Naive thymus-derived CD4-positive, alpha-beta T cell (primary cell): ENCODE measurements at regions not wholly inside any gene's neighbourhood (a gene's known extent, or its start where the extent isn't known, plus 50 kb on each side); places are given as distances from the start of the nearest gene placed in this dataset.
"Not testable (repeated sequence)": the region's sequence is repeated elsewhere in the genome, so short reads cannot be mapped to it uniquely, and the experiment has no call there.

Experiments used
- ATAC-seq: fragments of 150-1000 bp; cut with Tn5 transposase; 2 replicates; pipeline ENCODE4 v1.10.0; 2021; ENCODE audit warnings: mild to moderate bottlenecking, moderate library complexity
- CTCF ChIA-PET: fragments of 350-600 bp; sonication (Branson Sonifier 250); formaldehyde crosslinking; loops from one replicate; lab custom pipeline; 2021; ENCODE audit warnings: antibody characterized with exemption; lab: Charles Lee
- POLR2A ChIA-PET: fragments of 350-600 bp; sonication (Branson Sonifier 250); formaldehyde crosslinking; loops from one replicate; lab custom pipeline; 2021; ENCODE audit warnings: antibody characterized with exemption, inconsistent platforms; lab: Charles Lee
- DNase-seq, 9 donors: peaks; one replicate each; pipeline versions ENCODE4 v3.0.0 to v3.0.0-alpha.2; 2020 to 2022; ENCODE audit warnings: mixed read lengths in 1 of 9
- H3K27ac ChIP-seq: one replicate; pipeline ENCODE4 v1.7.0; 2013; ENCODE audit warnings: mild to moderate bottlenecking, low read depth, low read length, moderate library complexity
- H3K27me3 ChIP-seq, 2 donors: one replicate each; pipeline ENCODE4 v1.7.0; 2013; ENCODE audit warnings: low read length in 2 of 2, mild to moderate bottlenecking in 2 of 2, moderate library complexity in 2 of 2; ENCODE audit not compliant: control insufficient read depth in 2 of 2, insufficient read depth in 2 of 2
- H3K36me3 ChIP-seq, 3 experiments: 1 replicate in 2 of 3; 2 replicates in 1 of 3; pipeline ENCODE4 v1.7.0; 2013; ENCODE audit warnings: low read length in 3 of 3, mild to moderate bottlenecking in 3 of 3, moderate library complexity in 1 of 3; ENCODE audit not compliant: insufficient read depth in 3 of 3, control insufficient read depth in 2 of 3
- H3K4me1 ChIP-seq, 2 donors: one replicate each; pipeline ENCODE4 v1.7.0; 2013; ENCODE audit warnings: low read length in 2 of 2, mild to moderate bottlenecking in 2 of 2, moderate library complexity in 1 of 2; ENCODE audit not compliant: control insufficient read depth in 2 of 2, insufficient read depth in 2 of 2
- H3K4me3 ChIP-seq: 2 replicates; pipeline ENCODE4 v1.7.0; 2013; ENCODE audit warnings: mild to moderate bottlenecking, low read length
- H3K9me3 ChIP-seq, 3 experiments: 1 replicate in 2 of 3; 2 replicates in 1 of 3; pipeline ENCODE4 v1.7.0; 2013; ENCODE audit warnings: low read length in 3 of 3; ENCODE audit not compliant: control insufficient read depth in 2 of 3
- H3K27ac Mint-ChIP-seq, 9 donors: one replicate each; pipeline ENCODE4 v1.8.0; 2020 to 2022; ENCODE audit warnings: mixed read lengths in 9 of 9, mild to moderate bottlenecking in 8 of 9, moderate library complexity in 5 of 9, inconsistent platforms in 2 of 9
- H3K27me3 Mint-ChIP-seq, 5 donors: one replicate each; pipeline ENCODE4 v1.8.0; 2021 to 2022; ENCODE audit warnings: mixed read lengths in 5 of 5, mild to moderate bottlenecking in 1 of 5
- H3K36me3 Mint-ChIP-seq, 5 donors: one replicate each; pipeline ENCODE4 v1.8.0; 2020 to 2022; ENCODE audit warnings: mixed read lengths in 5 of 5, mild to moderate bottlenecking in 3 of 5, inconsistent platforms in 1 of 5
- H3K4me1 Mint-ChIP-seq, 7 donors: one replicate each; pipeline ENCODE4 v1.8.0; 2020 to 2022; ENCODE audit warnings: mixed read lengths in 7 of 7, mild to moderate bottlenecking in 3 of 7, inconsistent platforms in 1 of 7
- H3K4me3 Mint-ChIP-seq, 10 donors: one replicate each; pipeline ENCODE4 v1.8.0; 2020 to 2022; ENCODE audit warnings: mild to moderate bottlenecking in 10 of 10, mixed read lengths in 10 of 10, moderate library complexity in 6 of 10, inconsistent platforms in 2 of 10
- H3K9me3 Mint-ChIP-seq, 11 donors: one replicate each; pipeline ENCODE4 v1.8.0; 2020 to 2022; ENCODE audit warnings: mixed read lengths in 11 of 11, mild to moderate bottlenecking in 4 of 11, inconsistent platforms in 1 of 11, moderate library complexity in 1 of 11
- intact Hi-C, 2 donors: fragments of 100-400 bp; cut with micrococcal nuclease; formaldehyde crosslinking; loops; one replicate each; pipeline ENCODE4 v1.15.1; 2023

DNA sequence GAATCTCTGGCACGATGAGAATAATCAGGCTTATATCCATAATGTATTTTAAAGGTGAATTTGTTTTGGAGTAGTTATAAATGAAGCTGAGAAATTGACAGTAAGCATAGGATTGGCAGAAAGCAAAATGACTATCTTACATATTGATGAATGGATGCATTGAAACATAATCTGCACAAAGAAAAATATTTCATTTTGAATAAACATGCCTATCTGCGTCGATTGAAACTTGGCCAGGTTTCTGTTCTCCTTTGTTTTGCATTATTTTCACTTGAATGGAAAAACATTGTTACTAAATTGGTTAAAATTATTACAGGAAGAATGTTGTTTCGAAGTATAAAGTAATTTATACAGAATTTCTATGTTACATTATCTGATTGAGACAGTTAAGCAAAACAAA is 128.2 kb downstream of the USP22 start:
- no peak overlapping the region for H3K4me3 Mint-ChIP-seq
- CTCF ChIA-PET: no interaction called here
- DNase-seq: no peak
- H3K36me3 Mint-ChIP-seq: no peaks in the 10 kb centered on the region
- H3K27ac Mint-ChIP-seq: no peak overlapping the region
- Histone ChIP-seq H3K4me3 (no peak overlapping the region), H3K36me3 (no peaks in the 10 kb centered on the region), H3K27me3 (no peaks in the 10 kb centered on the region), H3K27ac (no peak overlapping the region), H3K4me1 (peaks cover 0 to 3% of the 10 kb centered on the region in 2 donors), H3K9me3 (no peaks in the 10 kb centered on the region)
- peaks cover 0 to 11% (median 8%) of the 10 kb centered on the region in 7 donors for H3K4me1 Mint-ChIP-seq
- H3K27me3 Mint-ChIP-seq: peaks cover 0 to 15% (median 12%) of the 10 kb centered on the region in 5 donors
- no peak for ATAC-seq
- intact Hi-C loops: no loop called here
- POLR2A ChIA-PET: no interaction called here
- H3K9me3 Mint-ChIP-seq: peaks cover 0 to 7% (median 0%) of the 10 kb centered on the region in 11 donors

DNA sequence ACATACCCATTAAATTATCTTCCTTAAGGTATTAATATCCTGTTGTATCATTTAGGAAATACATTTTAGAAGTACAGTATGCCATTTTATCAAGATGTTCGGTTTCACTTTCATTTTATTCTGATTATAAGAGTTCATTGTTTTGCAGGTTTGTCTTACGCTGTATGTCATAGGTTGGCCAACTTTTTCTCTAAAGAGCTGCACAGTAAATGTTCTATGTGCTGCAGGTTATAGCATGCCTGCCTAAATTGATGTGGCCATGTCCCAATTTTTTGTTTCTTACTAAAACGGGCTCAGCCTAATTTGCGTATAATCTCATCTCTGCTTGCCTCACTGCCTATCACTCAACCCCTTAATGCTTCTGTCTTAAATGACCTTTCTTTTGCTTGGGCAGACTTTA is 126.4 kb downstream of the USP22 start:
- peaks cover 0 to 3% of the 10 kb centered on the region in 2 donors for H3K4me1 ChIP-seq
- H3K27ac ChIP-seq: no peak overlapping the region
- CTCF ChIA-PET: no interaction called here
- POLR2A ChIA-PET: no interaction called here
- no peak for ATAC-seq
- H3K9me3 ChIP-seq: no peaks in the 10 kb centered on the region
- H3K9me3 Mint-ChIP-seq: peaks cover 0 to 6% (median 0%) of the 10 kb centered on the region in 11 donors
- peak overlapping the region in 5 of 10 donors; percentile 3 to 39 (median 17) for H3K4me3 Mint-ChIP-seq
- H3K4me3 ChIP-seq: no peak overlapping the region
- H3K4me1 Mint-ChIP-seq: peaks cover 0 to 9% (median 8%) of the 10 kb centered on the region in 7 donors
- H3K36me3 ChIP-seq: no peaks in the 10 kb centered on the region
- H3K36me3 Mint-ChIP-seq: no peaks in the 10 kb centered on the region
- peak overlapping the region in 3 of 9 donors; percentile 1 to 47 (median 26) for H3K27ac Mint-ChIP-seq
- intact Hi-C loops: no loop called here
- no peak for DNase-seq
- no peaks in the 10 kb centered on the region for H3K27me3 ChIP-seq
- peaks cover 0 to 29% (median 20%) of the 10 kb centered on the region in 5 donors for H3K27me3 Mint-ChIP-seq

DNA sequence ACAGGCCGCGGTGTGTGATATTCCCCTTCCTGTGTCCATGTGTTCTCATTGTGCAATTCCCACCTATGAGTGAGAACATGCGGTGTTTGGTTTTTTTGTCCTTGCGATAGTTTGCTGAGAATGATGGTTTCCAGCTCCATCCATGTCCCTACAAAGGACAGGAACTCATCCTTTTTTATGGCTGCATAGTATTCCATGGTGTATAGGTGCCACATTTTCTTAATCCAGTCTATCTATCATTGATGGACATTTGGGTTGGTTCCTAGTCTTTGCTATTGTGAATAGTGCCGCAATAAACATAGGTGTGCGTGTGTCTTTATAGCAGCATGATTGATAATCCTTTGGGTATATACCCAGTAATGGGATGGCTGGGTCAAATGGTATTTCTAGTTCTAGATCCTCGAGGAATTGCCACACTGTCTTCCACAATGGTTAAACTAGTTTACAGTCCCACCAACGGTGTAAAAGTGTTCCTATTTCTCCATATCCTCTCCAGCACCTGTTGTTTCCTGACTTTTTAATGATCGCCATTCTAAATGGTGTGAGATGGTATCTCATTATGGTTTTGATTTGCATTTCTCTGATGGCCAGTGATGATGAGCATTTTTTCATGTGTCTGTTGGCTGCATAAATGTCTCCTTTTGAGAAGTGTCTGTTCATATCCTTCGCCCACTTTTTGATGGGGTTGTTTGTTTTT is 125.1 kb downstream of the USP22 start:
- POLR2A ChIA-PET, H3K4me1 Mint-ChIP-seq: not testable (repeated sequence)

GRCh38 chr17:20920095-20920814 is 122.6 kb downstream of the USP22 start:
- Histone ChIP-seq H3K4me1 (peaks cover 0 to 3% of the 10 kb centered on the region in 2 donors), H3K4me3 (no peak overlapping the region), H3K27me3 (no peaks in the 10 kb centered on the region), H3K27ac (no peak overlapping the region), H3K36me3 (no peaks in the 10 kb centered on the region), H3K9me3 (no peaks in the 10 kb centered on the region)
- Mint-ChIP-seq H3K36me3 (no peaks in the 10 kb centered on the region), H3K9me3 (peaks cover 0 to 6% (median 0%) of the 10 kb centered on the region in 11 donors), H3K27ac (no peak overlapping the region), H3K4me1 (peaks cover 0 to 9% (median 8%) of the 10 kb centered on the region in 7 donors), H3K4me3 (no peak overlapping the region), H3K27me3 (peaks cover 0 to 48% (median 20%) of the 10 kb centered on the region in 5 donors)
- ChIA-PET CTCF (no interaction called here), POLR2A (no interaction called here)
- DNase-seq (no peak), ATAC-seq (no peak)
- intact Hi-C loops: no loop called here

More for the DNA sequence above, 125.1 kb downstream of the USP22 start:
- DNase-seq, ATAC-seq, H3K9me3 Mint-ChIP-seq, intact Hi-C loops, H3K4me3 ChIP-seq, H3K9me3 ChIP-seq, H3K27ac ChIP-seq, H3K36me3 Mint-ChIP-seq, CTCF ChIA-PET, H3K4me1 ChIP-seq, H3K27ac Mint-ChIP-seq, H3K27me3 ChIP-seq, H3K36me3 ChIP-seq, H3K4me3 Mint-ChIP-seq: not testable (repeated sequence)
- peaks cover 0 to 36% (median 20%) of the 10 kb centered on the region in 5 donors for H3K27me3 Mint-ChIP-seq

DNA sequence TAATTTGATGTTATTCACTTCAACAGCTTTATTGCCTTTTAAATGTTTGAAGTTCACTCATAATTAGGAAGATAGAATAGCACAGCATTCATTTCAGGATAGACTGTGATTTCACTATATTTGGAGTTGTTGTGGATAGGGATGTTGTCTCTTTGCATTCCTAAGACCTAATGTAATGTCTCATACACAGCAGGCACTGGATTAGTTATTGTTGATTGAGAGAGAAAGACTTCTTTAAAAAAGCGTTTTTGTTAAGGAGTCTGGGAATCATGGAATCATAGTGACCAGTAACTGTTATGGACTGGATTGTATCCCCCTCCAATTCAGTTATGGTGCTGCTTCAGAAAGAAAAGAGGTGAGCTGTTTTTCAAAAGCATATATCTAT is 122.0 kb downstream of the USP22 start:
- no peaks in the 10 kb centered on the region for H3K36me3 ChIP-seq
- Mint-ChIP-seq H3K27me3 (peaks cover 0 to 48% (median 20%) of the 10 kb centered on the region in 5 donors), H3K4me3 (no peak overlapping the region), H3K27ac (no peak overlapping the region), H3K36me3 (no peaks in the 10 kb centered on the region), H3K4me1 (peaks cover 0 to 9% (median 8%) of the 10 kb centered on the region in 7 donors), H3K9me3 (peaks cover 0 to 6% (median 0%) of the 10 kb centered on the region in 11 donors)
- no peaks in the 10 kb centered on the region for H3K27me3 ChIP-seq
- no peak for ATAC-seq
- peaks cover 0 to 3% of the 10 kb centered on the region in 2 donors for H3K4me1 ChIP-seq
- DNase-seq: no peak
- H3K27ac ChIP-seq: no peak overlapping the region
- no peaks in the 10 kb centered on the region for H3K9me3 ChIP-seq
- H3K4me3 ChIP-seq: no peak overlapping the region
- intact Hi-C loops: no loop called here
- POLR2A ChIA-PET: no interaction called here
- CTCF ChIA-PET: no interaction called here

- Histone ChIP-seq H3K27ac (no peak overlapping the region), H3K27me3 (no peaks in the 10 kb centered on the region), H3K4me3 (no peak overlapping the region), H3K4me1 (no peaks in the 10 kb centered on the region), H3K36me3 (no peaks in the 10 kb centered on the region), H3K9me3 (no peaks in the 10 kb centered on the region)
- Mint-ChIP-seq H3K4me3 (no peak overlapping the region), H3K27ac (peak overlapping the region in 1 of 9 donors; percentile 20), H3K4me1 (no peaks in the 10 kb centered on the region), H3K9me3 (peaks cover 0 to 6% (median 0%) of the 10 kb centered on the region in 11 donors), H3K27me3 (peaks cover 0 to 55% (median 20%) of the 10 kb centered on the region in 5 donors), H3K36me3 (no peaks in the 10 kb centered on the region)
- no peak for DNase-seq
- ChIA-PET POLR2A (no interaction called here), CTCF (no interaction called here)
- ATAC-seq: no peak
- intact Hi-C loops: no loop called here
Measured at GRCh38 chr17:20922128-20922670, 120.6 kb downstream of the USP22 start.
